H1 (cell line): ENCODE measurements at regions not wholly inside any gene's neighbourhood (a gene's known extent, or its start where the extent isn't known, plus 50 kb on each side); places are given as distances from the start of the nearest gene placed in this dataset.

Source experiments
- CBX5 ChIP-seq: fragments of 300-800, 300-1000 bp; sonication (generic); IDR thresholded peaks from 2 replicates; pipeline ENCODE4 v1.7.1; 2016; ENCODE audit warnings: antibody characterized with exemption, low read length, low read depth
- KDM5A ChIP-seq: fragments of 200-600 bp; IDR thresholded peaks from 2 replicates; pipeline ENCODE4 v1.7.1; 2012; ENCODE audit warnings: mild to moderate bottlenecking, low read length, inconsistent platforms, mixed read lengths
- POLR2A ChIP-seq, 2 experiments: IDR thresholded peaks; 1 replicate in 1 of 2; 2 replicates in 1 of 2; pipeline ENCODE4 v1.6.1; 2011; ENCODE audit warnings: low read depth in 2 of 2, low read length in 2 of 2, mild to moderate bottlenecking in 2 of 2; ENCODE audit errors: control extremely low read depth in 1 of 2
- SP1 ChIP-seq: IDR thresholded peaks from 2 replicates; pipeline ENCODE4 v1.6.1; 2011; ENCODE audit warnings: low read depth, low read length
- TBP ChIP-seq: IDR thresholded peaks from 2 replicates; pipeline ENCODE4 v1.6.1; 2011; ENCODE audit warnings: low read depth, low read length, improper control_type of control experiment
- TEAD4 ChIP-seq: IDR thresholded peaks from 2 replicates; pipeline ENCODE4 v1.6.1; 2012; ENCODE audit warnings: low read depth, low read length, inconsistent platforms, mixed read lengths
- YY1 ChIP-seq: IDR thresholded peaks from 2 replicates; pipeline ENCODE4 v1.6.1; 2011; ENCODE audit warnings: low read depth, mild to moderate bottlenecking, low read length
- TF ChIP-seq, protein P1 (sequence below), 3 experiments: IDR thresholded peaks; 1 replicate in 2 of 3; 2 replicates in 1 of 3; pipeline versions ENCODE4 v1.5.1 to v1.6.1; 2011; ENCODE audit warnings: low read length in 3 of 3, mild to moderate bottlenecking in 3 of 3, inconsistent platforms in 2 of 3, low read depth in 1 of 3, moderate library complexity in 1 of 3; ENCODE audit not compliant: insufficient read depth in 1 of 3; ENCODE audit errors: control extremely low read depth in 1 of 3

DNA sequence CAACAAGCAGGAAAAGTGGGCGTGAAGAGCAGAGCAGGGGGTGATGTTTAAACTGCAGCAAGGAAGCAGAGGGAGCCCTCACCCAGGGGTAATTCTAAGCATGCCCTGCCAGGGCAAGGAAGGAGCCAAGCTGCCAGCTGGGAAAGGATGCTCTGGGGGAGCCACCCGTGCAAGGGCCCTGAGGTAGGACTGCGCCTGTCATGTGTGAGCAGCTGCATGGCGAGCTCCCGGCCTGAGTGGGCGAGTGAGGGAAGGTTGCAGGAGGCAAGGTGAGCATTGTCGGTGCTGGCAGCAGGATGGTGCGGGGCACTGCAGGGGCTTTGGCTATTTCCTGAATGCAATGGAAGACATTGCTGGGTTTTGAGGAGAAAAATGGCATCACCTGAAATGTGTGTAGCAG lies 107.2 kb downstream of the COPS8 start:
- no peak for TF ChIP-seq YY1
- TF ChIP-seq KDM5A = no peak
- TF ChIP-seq, protein P1, sequence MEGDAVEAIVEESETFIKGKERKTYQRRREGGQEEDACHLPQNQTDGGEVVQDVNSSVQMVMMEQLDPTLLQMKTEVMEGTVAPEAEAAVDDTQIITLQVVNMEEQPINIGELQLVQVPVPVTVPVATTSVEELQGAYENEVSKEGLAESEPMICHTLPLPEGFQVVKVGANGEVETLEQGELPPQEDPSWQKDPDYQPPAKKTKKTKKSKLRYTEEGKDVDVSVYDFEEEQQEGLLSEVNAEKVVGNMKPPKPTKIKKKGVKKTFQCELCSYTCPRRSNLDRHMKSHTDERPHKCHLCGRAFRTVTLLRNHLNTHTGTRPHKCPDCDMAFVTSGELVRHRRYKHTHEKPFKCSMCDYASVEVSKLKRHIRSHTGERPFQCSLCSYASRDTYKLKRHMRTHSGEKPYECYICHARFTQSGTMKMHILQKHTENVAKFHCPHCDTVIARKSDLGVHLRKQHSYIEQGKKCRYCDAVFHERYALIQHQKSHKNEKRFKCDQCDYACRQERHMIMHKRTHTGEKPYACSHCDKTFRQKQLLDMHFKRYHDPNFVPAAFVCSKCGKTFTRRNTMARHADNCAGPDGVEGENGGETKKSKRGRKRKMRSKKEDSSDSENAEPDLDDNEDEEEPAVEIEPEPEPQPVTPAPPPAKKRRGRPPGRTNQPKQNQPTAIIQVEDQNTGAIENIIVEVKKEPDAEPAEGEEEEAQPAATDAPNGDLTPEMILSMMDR (IDR thresholded peaks at IDR 0.05; ENCODE audit: control extremely low read depth in 1 of 3, insufficient read depth in 1 of 3, low read depth in 1 of 3, low read length in 3 of 3) = no peak
- TF ChIP-seq TEAD4 = no peak
- no peak for TF ChIP-seq CBX5
- TF ChIP-seq TBP = no peak
- TF ChIP-seq SP1 = no peak
- no peak for TF ChIP-seq POLR2A (IDR thresholded peaks at IDR 0.05; ENCODE audit: control extremely low read depth in 1 of 2, low read depth in 2 of 2, low read length in 2 of 2)
